ENCODE measurements at regions not wholly inside any gene's neighbourhood (a gene's known extent, or its start where the extent isn't known, plus 50 kb on each side); places are given as distances from the start of the nearest gene placed in this dataset.

- Mint-ChIP-seq H3K27me3 (ENCODE audit: low read depth in 3 of 3) (peaks cover 4 to 5% (median 4%) of the 10 kb centered on the region in 3 donors), H3K4me1 (no peaks in the 10 kb centered on the region), H3K36me3 (no peaks in the 10 kb centered on the region), H3K9me3 (peaks cover 0 to 3% (median 0%) of the 10 kb centered on the region in 6 donors), H3K27ac (no peak overlapping the region), H3K4me3 (no peak overlapping the region)
- no peak for DNase-seq
These were observed 326.1 kb upstream of the CNR1 start for GRCh38 chr6:88492241-88492640.

- no peak overlapping the region for H3K27ac Mint-ChIP-seq
- no peak for DNase-seq
- peaks cover 0 to 3% (median 0%) of the 10 kb centered on the region in 6 donors for H3K9me3 Mint-ChIP-seq
- H3K4me3 Mint-ChIP-seq = no peak overlapping the region
- H3K27me3 Mint-ChIP-seq (ENCODE audit: low read depth in 3 of 3) = peaks cover 2 to 5% (median 4%) of the 10 kb centered on the region in 3 donors
- H3K36me3 Mint-ChIP-seq = no peaks in the 10 kb centered on the region
- H3K4me1 Mint-ChIP-seq = no peaks in the 10 kb centered on the region
These were observed 325.2 kb upstream of the CNR1 start for GRCh38 chr6:88491266-88491880.

DNA sequence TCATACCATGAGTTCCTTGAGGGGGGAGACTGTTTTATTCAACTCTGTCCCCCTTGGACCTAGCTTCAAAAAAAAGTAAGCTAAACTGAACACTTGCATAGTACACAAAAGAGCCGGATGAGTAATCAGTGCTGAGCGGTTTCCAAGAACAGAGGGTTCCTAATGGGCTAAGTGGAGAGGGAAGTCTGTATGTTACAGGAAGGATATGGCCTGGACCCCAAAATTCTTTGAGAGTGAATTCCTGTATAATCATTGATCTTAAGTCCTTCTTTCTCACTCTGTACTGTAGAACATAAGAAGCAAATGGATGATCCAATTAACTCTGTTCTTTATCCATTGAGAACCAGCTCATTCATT is 324.7 kb upstream of the CNR1 start:
- Mint-ChIP-seq H3K36me3 (no peaks in the 10 kb centered on the region), H3K4me1 (no peaks in the 10 kb centered on the region), H3K27me3 (ENCODE audit: low read depth in 3 of 3) (peaks cover 2 to 5% (median 4%) of the 10 kb centered on the region in 3 donors), H3K4me3 (no peak overlapping the region), H3K27ac (no peak overlapping the region), H3K9me3 (peaks cover 0 to 3% (median 0%) of the 10 kb centered on the region in 6 donors)
- DNase-seq = no peak

DNA sequence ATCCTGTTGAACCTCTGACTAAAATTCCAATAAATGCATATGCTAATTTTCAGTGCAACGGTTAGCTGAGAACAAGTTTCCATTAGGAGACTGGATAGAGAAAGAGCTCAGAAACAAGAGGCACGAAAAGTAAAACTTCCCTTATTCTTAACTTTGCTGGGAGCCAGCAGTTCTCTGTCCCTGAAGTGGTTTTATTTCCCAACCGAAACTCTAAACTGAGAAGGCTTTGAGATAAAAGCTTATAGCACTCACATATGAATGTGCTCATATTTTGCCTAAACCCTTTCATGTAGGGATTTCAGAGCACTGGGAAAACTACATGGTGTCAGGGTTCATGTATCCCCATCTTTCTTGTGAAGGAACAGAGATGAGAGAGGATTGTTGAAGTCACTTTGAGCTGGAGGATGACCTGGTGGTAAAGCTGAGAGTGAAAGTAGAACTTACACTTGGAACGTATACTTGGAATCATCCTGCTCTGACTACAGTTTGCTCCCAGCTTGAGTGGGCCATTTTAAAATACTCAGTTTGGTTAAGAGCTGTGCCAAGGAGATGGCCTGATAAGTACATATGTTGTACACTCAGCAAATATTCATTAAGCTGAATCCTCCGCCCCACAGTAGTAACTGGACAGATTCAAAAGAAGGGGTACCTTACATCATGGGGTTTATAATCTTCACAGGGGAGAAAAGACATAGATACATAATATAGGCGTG is 324.2 kb upstream of the CNR1 start:
- Mint-ChIP-seq H3K4me3 (no peak overlapping the region), H3K4me1 (no peaks in the 10 kb centered on the region), H3K27ac (no peak overlapping the region), H3K27me3 (ENCODE audit: low read depth in 3 of 3) (peaks cover 2 to 5% (median 4%) of the 10 kb centered on the region in 3 donors), H3K9me3 (peaks cover 0 to 3% (median 0%) of the 10 kb centered on the region in 6 donors), H3K36me3 (no peaks in the 10 kb centered on the region)
- no peak for DNase-seq

- Mint-ChIP-seq H3K27me3 (ENCODE audit: low read depth in 3 of 3) (peaks cover 2 to 6% (median 2%) of the 10 kb centered on the region in 3 donors), H3K4me3 (no peak overlapping the region), H3K27ac (no peak overlapping the region), H3K36me3 (no peaks in the 10 kb centered on the region), H3K9me3 (peaks cover 0 to 6% (median 1%) of the 10 kb centered on the region in 6 donors), H3K4me1 (no peaks in the 10 kb centered on the region)
- DNase-seq = no peak
These were observed 317.3 kb upstream of the CNR1 start for GRCh38 chr6:88483424-88483823.

- no peaks in the 10 kb centered on the region for H3K4me1 Mint-ChIP-seq
- peaks cover 2 to 6% (median 2%) of the 10 kb centered on the region in 3 donors for H3K27me3 Mint-ChIP-seq (ENCODE audit: low read depth in 3 of 3)
- H3K9me3 Mint-ChIP-seq = peaks cover 0 to 6% (median 1%) of the 10 kb centered on the region in 6 donors
- H3K27ac Mint-ChIP-seq = no peak overlapping the region
- no peaks in the 10 kb centered on the region for H3K36me3 Mint-ChIP-seq
- H3K4me3 Mint-ChIP-seq = no peak overlapping the region
- DNase-seq = no peak
These were observed 316.3 kb upstream of the CNR1 start for GRCh38 chr6:88482465-88482864.

DNA sequence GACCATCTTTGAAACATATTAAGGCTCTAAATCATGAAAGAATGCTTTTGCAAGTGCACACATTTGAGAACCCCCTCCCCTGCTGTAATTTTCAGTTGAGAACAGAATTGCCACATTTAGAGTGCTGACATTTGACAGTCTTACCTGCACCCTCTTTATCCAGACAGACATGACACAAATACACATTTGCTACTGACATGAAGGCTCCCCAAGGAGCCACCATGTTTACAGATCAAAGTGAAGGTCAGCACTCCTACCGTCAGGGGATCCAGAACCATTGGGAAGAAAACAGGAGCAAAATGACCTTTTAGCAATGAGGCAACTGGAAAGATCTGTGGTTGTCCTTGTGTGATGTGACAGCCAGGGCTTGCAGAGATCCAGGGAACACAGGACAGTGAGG is 315.4 kb upstream of the CNR1 start:
- Mint-ChIP-seq H3K4me3 (no peak overlapping the region), H3K9me3 (peaks cover 0 to 6% (median 1%) of the 10 kb centered on the region in 6 donors), H3K27ac (no peak overlapping the region), H3K4me1 (no peaks in the 10 kb centered on the region), H3K27me3 (ENCODE audit: low read depth in 3 of 3) (peaks cover 2 to 6% (median 2%) of the 10 kb centered on the region in 3 donors), H3K36me3 (no peaks in the 10 kb centered on the region)
- DNase-seq = no peak

DNA sequence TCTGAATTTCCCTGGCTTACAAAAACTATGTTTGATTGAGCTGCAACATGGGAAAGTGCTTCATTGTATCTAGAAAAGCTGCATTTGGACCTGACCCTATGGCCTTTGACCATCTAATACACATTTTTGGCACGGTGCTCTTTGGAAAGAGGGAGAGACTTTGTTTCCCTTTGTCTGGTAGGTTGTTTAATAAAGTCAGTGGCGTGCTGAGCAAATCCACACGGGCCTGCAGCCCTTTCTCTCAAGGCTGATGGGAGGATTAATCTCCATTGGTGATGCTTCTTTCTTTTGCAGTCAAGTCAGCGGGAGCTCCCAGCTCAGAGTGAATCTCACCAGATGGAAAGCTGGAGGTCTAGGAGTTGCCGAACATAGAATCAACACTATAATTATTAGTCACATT is 314.7 kb upstream of the CNR1 start:
- no peaks in the 10 kb centered on the region for H3K4me1 Mint-ChIP-seq
- no peak overlapping the region for H3K4me3 Mint-ChIP-seq
- no peak overlapping the region for H3K27ac Mint-ChIP-seq
- peaks cover 2 to 6% (median 2%) of the 10 kb centered on the region in 3 donors for H3K27me3 Mint-ChIP-seq (ENCODE audit: low read depth in 3 of 3)
- H3K36me3 Mint-ChIP-seq = no peaks in the 10 kb centered on the region
- DNase-seq = no peak
- H3K9me3 Mint-ChIP-seq = peaks cover 0 to 6% (median 1%) of the 10 kb centered on the region in 6 donors

DNA sequence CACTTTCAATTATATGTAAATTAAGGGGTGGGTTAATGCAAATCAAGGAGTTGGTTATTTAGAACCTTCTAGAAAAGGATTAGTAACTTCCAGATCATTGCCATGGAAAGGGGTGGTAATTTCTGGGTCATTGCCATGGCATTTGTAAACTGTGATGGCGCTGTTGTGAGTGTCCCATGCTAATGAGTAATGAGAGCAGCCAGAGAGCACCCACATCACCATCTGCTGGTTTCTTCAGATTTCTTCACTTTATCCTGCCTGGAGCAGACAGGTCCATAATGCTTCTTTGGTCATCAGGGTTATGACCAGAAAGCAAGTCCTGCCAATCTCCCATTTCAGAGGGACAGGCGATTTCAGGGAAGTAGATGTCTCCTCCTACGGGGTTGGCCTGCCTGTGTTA is 311.3 kb upstream of the CNR1 start:
- DNase-seq = no peak
- Mint-ChIP-seq H3K36me3 (no peaks in the 10 kb centered on the region), H3K27me3 (ENCODE audit: low read depth in 3 of 3) (peaks cover 2 to 6% (median 4%) of the 10 kb centered on the region in 3 donors), H3K4me3 (no peak overlapping the region), H3K9me3 (peaks cover 0 to 6% (median 0%) of the 10 kb centered on the region in 6 donors), H3K27ac (no peak overlapping the region), H3K4me1 (no peaks in the 10 kb centered on the region)

GRCh38 chr6:88476388-88476787 is 310.2 kb upstream of the CNR1 start:
- Mint-ChIP-seq H3K4me3 (no peak overlapping the region), H3K4me1 (no peaks in the 10 kb centered on the region), H3K9me3 (peaks cover 0 to 6% (median 0%) of the 10 kb centered on the region in 6 donors), H3K36me3 (no peaks in the 10 kb centered on the region), H3K27me3 (ENCODE audit: low read depth in 3 of 3) (peaks cover 2 to 4% (median 4%) of the 10 kb centered on the region in 3 donors), H3K27ac (no peak overlapping the region)
- no peak for DNase-seq

- no peak overlapping the region for H3K27ac Mint-ChIP-seq
- no peaks in the 10 kb centered on the region for H3K36me3 Mint-ChIP-seq
- H3K27me3 Mint-ChIP-seq (ENCODE audit: low read depth in 3 of 3) = peaks cover 4% of the 10 kb centered on the region in 3 donors
- no peak overlapping the region for H3K4me3 Mint-ChIP-seq
- DNase-seq = no peak
- peaks cover 0 to 4% (median 0%) of the 10 kb centered on the region in 6 donors for H3K9me3 Mint-ChIP-seq
- H3K4me1 Mint-ChIP-seq = no peaks in the 10 kb centered on the region
These were observed 308.6 kb upstream of the CNR1 start for GRCh38 chr6:88474720-88475119.

DNA sequence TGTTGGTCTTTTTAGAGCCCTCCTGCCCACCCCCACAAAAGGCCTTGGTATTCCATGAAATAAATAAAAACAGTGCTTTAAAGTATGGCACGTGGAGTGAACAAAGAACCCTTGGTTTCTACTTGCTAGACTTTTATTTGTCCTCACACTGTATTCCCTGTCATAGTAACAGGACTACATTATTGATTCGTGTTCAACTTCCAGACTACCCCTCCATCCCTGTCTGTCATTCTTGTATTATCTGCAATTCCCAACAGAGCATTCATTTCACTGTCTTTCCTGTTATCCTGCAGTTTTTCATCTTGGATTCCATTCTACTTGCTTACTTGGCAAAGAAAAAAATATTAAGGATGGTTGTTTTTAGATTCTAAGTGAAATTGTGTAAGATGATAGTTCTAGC is 307.4 kb upstream of the CNR1 start:
- Mint-ChIP-seq H3K27me3 (ENCODE audit: low read depth in 3 of 3) (peaks cover 3 to 4% (median 4%) of the 10 kb centered on the region in 3 donors), H3K4me3 (no peak overlapping the region), H3K9me3 (peaks cover 0 to 4% (median 0%) of the 10 kb centered on the region in 6 donors), H3K36me3 (no peaks in the 10 kb centered on the region), H3K4me1 (no peaks in the 10 kb centered on the region), H3K27ac (no peak overlapping the region)
- DNase-seq = no peak

GRCh38 chr6:88472851-88473525 is 306.8 kb upstream of the CNR1 start:
- H3K27ac Mint-ChIP-seq = no peak overlapping the region
- peaks cover 2 to 4% (median 4%) of the 10 kb centered on the region in 3 donors for H3K27me3 Mint-ChIP-seq (ENCODE audit: low read depth in 3 of 3)
- H3K9me3 Mint-ChIP-seq = peaks cover 0 to 2% (median 0%) of the 10 kb centered on the region in 6 donors
- no peaks in the 10 kb centered on the region for H3K36me3 Mint-ChIP-seq
- no peak for DNase-seq
- H3K4me3 Mint-ChIP-seq = no peak overlapping the region
- H3K4me1 Mint-ChIP-seq = no peaks in the 10 kb centered on the region

- H3K27me3 Mint-ChIP-seq (ENCODE audit: low read depth in 3 of 3) = peaks cover 1 to 3% (median 3%) of the 10 kb centered on the region in 3 donors
- no peaks in the 10 kb centered on the region for H3K36me3 Mint-ChIP-seq
- no peak overlapping the region for H3K27ac Mint-ChIP-seq
- H3K4me3 Mint-ChIP-seq = no peak overlapping the region
- H3K9me3 Mint-ChIP-seq = peaks cover 0 to 3% (median 0%) of the 10 kb centered on the region in 6 donors
- no peak for DNase-seq
- no peaks in the 10 kb centered on the region for H3K4me1 Mint-ChIP-seq
These were observed 293.5 kb upstream of the CNR1 start for GRCh38 chr6:88459643-88460042.
